WTC11 (cell line): ENCODE measurements at regions not wholly inside any gene's neighbourhood (a gene's known extent, or its start where the extent isn't known, plus 50 kb on each side); places are given as distances from the start of the nearest gene placed in this dataset.

Experiments
- ATAC-seq: fragments of 200-7000 bp; cut with Tn5 transposase; 2 replicates; pipeline ENCODE4 v1.10.0; 2021; ENCODE audit warnings: mild to moderate bottlenecking, moderate library complexity
- CTCF ChIA-PET: fragments of 300-600 bp; sonication (Branson Sonifier 250); formaldehyde crosslinking; loops from one replicate; lab custom pipeline; 2021; ENCODE audit warnings: antibody characterized with exemption; lab: Charles Lee
- POLR2A ChIA-PET: fragments of 350-600 bp; sonication (Branson Sonifier 250); formaldehyde crosslinking; loops from one replicate; lab custom pipeline; 2021; ENCODE audit warnings: antibody characterized with exemption; lab: Charles Lee
- DNase-seq: peaks from one replicate; pipeline ENCODE4 v3.0.0; 2021; ENCODE audit warnings: low spot score
- H3K27ac Mint-ChIP-seq: 2 replicates; pipeline ENCODE4 v1.8.0; 2021; ENCODE audit warnings: mixed read lengths
- H3K27me3 Mint-ChIP-seq: 2 replicates; pipeline ENCODE4 v1.8.0; 2021; ENCODE audit warnings: low read depth, mild to moderate bottlenecking, moderate library complexity, mixed read lengths
- H3K36me3 Mint-ChIP-seq: 2 replicates; pipeline ENCODE4 v1.8.0; 2021; ENCODE audit warnings: mixed read lengths
- H3K4me1 Mint-ChIP-seq: 2 replicates; pipeline ENCODE4 v1.8.0; 2022; ENCODE audit warnings: mixed read lengths
- H3K4me3 Mint-ChIP-seq: 2 replicates; pipeline ENCODE4 v1.8.0; 2021; ENCODE audit warnings: mild to moderate bottlenecking, moderate library complexity, mixed read lengths
- H3K9me3 Mint-ChIP-seq: 2 replicates; pipeline ENCODE4 v1.8.0; 2021; ENCODE audit warnings: mixed read lengths
- ATF1 ChIP-seq: sonication (generic); formaldehyde crosslinking; IDR thresholded peaks from 2 replicates; pipeline ENCODE4 v1.8.1; 2023; ENCODE audit warnings: mild to moderate bottlenecking, moderate library complexity, missing genetic modification reagents
- CBFB ChIP-seq: sonication (generic); formaldehyde crosslinking; IDR thresholded peaks from 2 replicates; pipeline ENCODE4 v1.8.1; 2022; ENCODE audit warnings: mild to moderate bottlenecking, low read depth, missing genetic modification reagents
- CREM ChIP-seq: sonication (generic); formaldehyde crosslinking; IDR thresholded peaks from 2 replicates; pipeline ENCODE4 v1.8.1; 2022; ENCODE audit warnings: mild to moderate bottlenecking, missing genetic modification reagents, moderate library complexity
- ELF4 ChIP-seq: sonication (generic); formaldehyde crosslinking; IDR thresholded peaks from 2 replicates; pipeline ENCODE4 v1.8.1; 2022; ENCODE audit warnings: low read depth, mild to moderate bottlenecking, moderate library complexity, missing genetic modification reagents
- ETV6 ChIP-seq: sonication (generic); formaldehyde crosslinking; IDR thresholded peaks from 2 replicates; pipeline ENCODE4 v1.8.1; 2022; ENCODE audit warnings: mild to moderate bottlenecking, missing genetic modification reagents
- OVOL2 ChIP-seq: fragments of 250-450 bp; sonication (Bioruptor Pico); IDR thresholded peaks from 2 replicates; pipeline ENCODE4 v1.9.0; 2021; ENCODE audit warnings: mild to moderate bottlenecking, borderline replicate concordance
- PRRX2 ChIP-seq: fragments of 250-450 bp; sonication (Bioruptor Pico); IDR thresholded peaks from 2 replicates; pipeline ENCODE4 v1.8.0; 2021; ENCODE audit warnings: mild to moderate bottlenecking
- TCF7 ChIP-seq: sonication (generic); formaldehyde crosslinking; IDR thresholded peaks from 2 replicates; pipeline ENCODE4 v1.8.0; 2022; ENCODE audit warnings: mild to moderate bottlenecking, low read depth, missing genetic modification reagents, moderate library complexity
- TEAD1 ChIP-seq: sonication (generic); formaldehyde crosslinking; IDR thresholded peaks from 2 replicates; pipeline ENCODE4 v1.8.0; 2022; ENCODE audit warnings: mild to moderate bottlenecking, missing genetic modification reagents
- ZNF138 ChIP-seq: sonication (generic); formaldehyde crosslinking; conservative IDR thresholded peaks from 2 replicates; pipeline ENCODE4 v1.8.1; 2022; ENCODE audit warnings: mild to moderate bottlenecking, moderate library complexity, missing genetic modification reagents
- ZNF317 ChIP-seq: sonication (generic); formaldehyde crosslinking; IDR thresholded peaks from 2 replicates; pipeline ENCODE4 v1.8.1; 2023; ENCODE audit warnings: low read depth, mild to moderate bottlenecking, moderate library complexity, missing genetic modification reagents, borderline replicate concordance
- ZNF423 ChIP-seq: fragments of 250-450 bp; sonication (Bioruptor Pico); IDR thresholded peaks from 2 replicates; pipeline ENCODE4 v2.1.2; 2022; ENCODE audit warnings: mild to moderate bottlenecking, moderate library complexity
- TF ChIP-seq, protein P1 (sequence below): fragments of 250-450 bp; sonication (Bioruptor Pico); IDR thresholded peaks from 2 replicates; pipeline ENCODE4 v1.9.0; 2021; ENCODE audit warnings: moderate library complexity, mild to moderate bottlenecking, inconsistent platforms, borderline replicate concordance
- TF ChIP-seq, protein P2 (sequence below): sonication (generic); formaldehyde crosslinking; IDR thresholded peaks from 2 replicates; pipeline ENCODE4 v1.8.1; 2022; ENCODE audit warnings: missing genetic modification reagents, borderline replicate concordance
- TF ChIP-seq, protein P3 (sequence below): sonication (generic); formaldehyde crosslinking; IDR thresholded peaks from 2 replicates; pipeline ENCODE4 v1.8.1; 2022; ENCODE audit warnings: low read depth, missing genetic modification reagents, borderline replicate concordance
- TF ChIP-seq, protein P4 (sequence below): sonication (generic); formaldehyde crosslinking; IDR thresholded peaks from 2 replicates; pipeline ENCODE4 v1.8.0; 2022; ENCODE audit warnings: missing genetic modification reagents
- TF ChIP-seq, protein P5 (sequence below): sonication (generic); formaldehyde crosslinking; conservative IDR thresholded peaks from 2 replicates; pipeline ENCODE4 v1.8.1; 2022; ENCODE audit warnings: mild to moderate bottlenecking, missing genetic modification reagents

DNA sequence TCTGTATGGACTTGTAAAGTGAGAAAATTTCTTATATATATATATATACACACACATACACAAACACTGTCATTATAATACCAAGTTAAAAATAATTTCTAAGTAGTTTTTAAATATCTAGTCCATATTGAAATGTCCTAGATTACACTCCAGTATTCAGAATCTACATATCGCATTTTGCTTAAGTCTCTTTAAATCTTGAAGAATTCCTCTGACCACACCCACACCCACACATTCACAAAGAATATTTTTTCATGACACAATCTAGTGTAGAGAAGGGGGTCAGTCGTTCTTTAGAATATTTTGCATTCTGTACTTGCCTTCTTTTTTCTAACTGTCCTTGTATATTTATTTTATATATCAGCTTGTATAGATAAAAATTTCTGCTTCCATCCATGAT is 509.7 kb downstream of the CCDC85A start:
- POLR2A ChIA-PET = no interaction called here
- H3K4me3 Mint-ChIP-seq = no peak overlapping the region
- CTCF ChIA-PET = no interaction called here
- H3K27ac Mint-ChIP-seq = no peak overlapping the region
- peaks cover 13% of the 10 kb centered on the region for H3K9me3 Mint-ChIP-seq
- no peak for ATAC-seq
- no peak for DNase-seq
- TF ChIP-seq ETV6 = no peak
- TF ChIP-seq, protein P1, sequence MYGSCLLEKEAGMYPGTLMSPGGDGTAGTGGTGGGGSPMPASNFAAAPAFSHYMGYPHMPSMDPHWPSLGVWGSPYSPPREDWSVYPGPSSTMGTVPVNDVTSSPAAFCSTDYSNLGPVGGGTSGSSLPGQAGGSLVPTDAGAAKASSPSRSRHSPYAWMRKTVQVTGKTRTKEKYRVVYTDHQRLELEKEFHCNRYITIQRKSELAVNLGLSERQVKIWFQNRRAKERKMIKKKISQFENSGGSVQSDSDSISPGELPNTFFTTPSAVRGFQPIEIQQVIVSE (CRISPR knock-in tag) = no peak
- H3K36me3 Mint-ChIP-seq = no peaks in the 10 kb centered on the region
- H3K27me3 Mint-ChIP-seq = no peaks in the 10 kb centered on the region
- no peaks in the 10 kb centered on the region for H3K4me1 Mint-ChIP-seq

DNA sequence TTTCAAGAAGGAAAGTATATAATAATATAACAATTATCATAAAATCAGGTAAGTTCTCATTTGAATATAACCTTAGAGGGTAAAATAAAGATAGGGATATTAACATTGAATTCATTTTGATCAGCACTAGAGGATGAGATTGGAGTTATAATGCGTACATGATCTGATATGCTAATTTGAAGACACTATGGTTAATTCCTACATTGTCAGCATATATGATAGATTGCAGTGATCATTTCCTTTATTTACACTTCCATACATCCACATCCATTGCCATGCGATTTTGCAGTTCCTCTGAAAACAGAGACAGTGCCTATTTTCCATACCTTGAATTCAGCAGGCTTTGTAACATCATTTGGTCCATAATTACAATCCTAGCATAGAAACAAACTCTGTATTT is 519.2 kb downstream of the CCDC85A start:
- DNase-seq (no peak), ATAC-seq (no peak)
- no peak for TF ChIP-seq CREM (CRISPR knock-in tag)
- TF ChIP-seq, protein P2, sequence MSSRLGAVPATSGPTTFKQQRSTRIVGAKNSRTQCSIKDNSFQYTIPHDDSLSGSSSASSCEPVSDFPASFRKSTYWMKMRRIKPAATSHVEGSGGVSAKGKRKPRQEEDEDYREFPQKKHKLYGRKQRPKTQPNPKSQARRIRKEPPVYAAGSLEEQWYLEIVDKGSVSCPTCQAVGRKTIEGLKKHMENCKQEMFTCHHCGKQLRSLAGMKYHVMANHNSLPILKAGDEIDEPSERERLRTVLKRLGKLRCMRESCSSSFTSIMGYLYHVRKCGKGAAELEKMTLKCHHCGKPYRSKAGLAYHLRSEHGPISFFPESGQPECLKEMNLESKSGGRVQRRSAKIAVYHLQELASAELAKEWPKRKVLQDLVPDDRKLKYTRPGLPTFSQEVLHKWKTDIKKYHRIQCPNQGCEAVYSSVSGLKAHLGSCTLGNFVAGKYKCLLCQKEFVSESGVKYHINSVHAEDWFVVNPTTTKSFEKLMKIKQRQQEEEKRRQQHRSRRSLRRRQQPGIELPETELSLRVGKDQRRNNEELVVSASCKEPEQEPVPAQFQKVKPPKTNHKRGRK (CRISPR knock-in tag) = no peak
- TF ChIP-seq ELF4 (CRISPR knock-in tag) = no peak
- TF ChIP-seq ZNF138 (CRISPR knock-in tag) = no peak
- no peak for TF ChIP-seq ZNF423 (CRISPR knock-in tag)
- TF ChIP-seq, protein P3, sequence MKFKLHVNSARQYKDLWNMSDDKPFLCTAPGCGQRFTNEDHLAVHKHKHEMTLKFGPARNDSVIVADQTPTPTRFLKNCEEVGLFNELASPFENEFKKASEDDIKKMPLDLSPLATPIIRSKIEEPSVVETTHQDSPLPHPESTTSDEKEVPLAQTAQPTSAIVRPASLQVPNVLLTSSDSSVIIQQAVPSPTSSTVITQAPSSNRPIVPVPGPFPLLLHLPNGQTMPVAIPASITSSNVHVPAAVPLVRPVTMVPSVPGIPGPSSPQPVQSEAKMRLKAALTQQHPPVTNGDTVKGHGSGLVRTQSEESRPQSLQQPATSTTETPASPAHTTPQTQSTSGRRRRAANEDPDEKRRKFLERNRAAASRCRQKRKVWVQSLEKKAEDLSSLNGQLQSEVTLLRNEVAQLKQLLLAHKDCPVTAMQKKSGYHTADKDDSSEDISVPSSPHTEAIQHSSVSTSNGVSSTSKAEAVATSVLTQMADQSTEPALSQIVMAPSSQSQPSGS = no peak
- no peak for TF ChIP-seq PRRX2 (CRISPR knock-in tag)
- TF ChIP-seq, protein P4, sequence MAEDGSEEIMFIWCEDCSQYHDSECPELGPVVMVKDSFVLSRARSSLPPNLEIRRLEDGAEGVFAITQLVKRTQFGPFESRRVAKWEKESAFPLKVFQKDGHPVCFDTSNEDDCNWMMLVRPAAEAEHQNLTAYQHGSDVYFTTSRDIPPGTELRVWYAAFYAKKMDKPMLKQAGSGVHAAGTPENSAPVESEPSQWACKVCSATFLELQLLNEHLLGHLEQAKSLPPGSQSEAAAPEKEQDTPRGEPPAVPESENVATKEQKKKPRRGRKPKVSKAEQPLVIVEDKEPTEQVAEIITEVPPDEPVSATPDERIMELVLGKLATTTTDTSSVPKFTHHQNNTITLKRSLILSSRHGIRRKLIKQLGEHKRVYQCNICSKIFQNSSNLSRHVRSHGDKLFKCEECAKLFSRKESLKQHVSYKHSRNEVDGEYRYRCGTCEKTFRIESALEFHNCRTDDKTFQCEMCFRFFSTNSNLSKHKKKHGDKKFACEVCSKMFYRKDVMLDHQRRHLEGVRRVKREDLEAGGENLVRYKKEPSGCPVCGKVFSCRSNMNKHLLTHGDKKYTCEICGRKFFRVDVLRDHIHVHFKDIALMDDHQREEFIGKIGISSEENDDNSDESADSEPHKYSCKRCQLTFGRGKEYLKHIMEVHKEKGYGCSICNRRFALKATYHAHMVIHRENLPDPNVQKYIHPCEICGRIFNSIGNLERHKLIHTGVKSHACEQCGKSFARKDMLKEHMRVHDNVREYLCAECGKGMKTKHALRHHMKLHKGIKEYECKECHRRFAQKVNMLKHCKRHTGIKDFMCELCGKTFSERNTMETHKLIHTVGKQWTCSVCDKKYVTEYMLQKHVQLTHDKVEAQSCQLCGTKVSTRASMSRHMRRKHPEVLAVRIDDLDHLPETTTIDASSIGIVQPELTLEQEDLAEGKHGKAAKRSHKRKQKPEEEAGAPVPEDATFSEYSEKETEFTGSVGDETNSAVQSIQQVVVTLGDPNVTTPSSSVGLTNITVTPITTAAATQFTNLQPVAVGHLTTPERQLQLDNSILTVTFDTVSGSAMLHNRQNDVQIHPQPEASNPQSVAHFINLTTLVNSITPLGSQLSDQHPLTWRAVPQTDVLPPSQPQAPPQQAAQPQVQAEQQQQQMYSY (CRISPR knock-in tag) = no peak
- no peak for TF ChIP-seq TCF7 (CRISPR knock-in tag)
- TF ChIP-seq OVOL2 (CRISPR knock-in tag) = no peak
- TF ChIP-seq ZNF317 (CRISPR knock-in tag) = no peak
- no peak for TF ChIP-seq TEAD1 (CRISPR knock-in tag)
- TF ChIP-seq, protein P5, sequence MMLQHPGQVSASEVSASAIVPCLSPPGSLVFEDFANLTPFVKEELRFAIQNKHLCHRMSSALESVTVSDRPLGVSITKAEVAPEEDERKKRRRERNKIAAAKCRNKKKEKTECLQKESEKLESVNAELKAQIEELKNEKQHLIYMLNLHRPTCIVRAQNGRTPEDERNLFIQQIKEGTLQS (CRISPR knock-in tag) = no peak
- TF ChIP-seq ATF1 = no peak
- no peak for TF ChIP-seq CBFB (CRISPR knock-in tag)
- TF ChIP-seq, all 79 proteins: peak for 0
- Mint-ChIP-seq H3K4me3 (no peak overlapping the region), H3K27me3 (no peaks in the 10 kb centered on the region), H3K9me3 (peaks cover 20% of the 10 kb centered on the region), H3K36me3 (peaks cover 3% of the 10 kb centered on the region; the same call in 1 of the 2 replicates), H3K4me1 (peaks cover 13% of the 10 kb centered on the region), H3K27ac (no peak overlapping the region)
- POLR2A ChIA-PET = no interaction called here
- CTCF ChIA-PET = no interaction called here
